Keratinocyte (primary cell): ENCODE measurements at regions not wholly inside any gene's neighbourhood (a gene's known extent, or its start where the extent isn't known, plus 50 kb on each side); places are given as distances from the start of the nearest gene placed in this dataset.

ENCODE experiments used
- DNase-seq: peaks from one replicate; pipeline ENCODE4 v3.0.0-alpha.2; 2011; ENCODE audit warnings: low read depth, missing footprints, low spot score
- FAIRE-seq: peaks from 2 replicates; lab custom pipeline; 2011; peaks lifted over from hg19 to GRCh38; lab: Jason Lieb, UNC
- H2AFZ ChIP-seq: 2 replicates; pipeline ENCODE4 v1.6.0; 2012; ENCODE audit warnings: low read length, control low read depth, inconsistent platforms; ENCODE audit not compliant: control insufficient read depth
- H3K27ac ChIP-seq: 2 replicates; pipeline ENCODE4 v1.5.1; 2011; ENCODE audit warnings: low read length; ENCODE audit not compliant: control insufficient read depth, insufficient read depth
- H3K27me3 ChIP-seq: 3 replicates; pipeline ENCODE4 v1.6.0; 2011; ENCODE audit warnings: low read length; ENCODE audit not compliant: control insufficient read depth, insufficient read depth; ENCODE audit errors: extremely low read depth
- H3K36me3 ChIP-seq, 2 experiments: 2 replicates in 1 of 2; 3 replicates in 1 of 2; pipeline ENCODE4 v1.5.1; 2011; ENCODE audit warnings: low read length in 2 of 2, mild to moderate bottlenecking in 1 of 2; ENCODE audit not compliant: control insufficient read depth in 2 of 2, insufficient read depth in 2 of 2; ENCODE audit errors: extremely low read depth in 1 of 2
- H3K4me1 ChIP-seq: 3 replicates; pipeline ENCODE4 v1.5.1; 2011; ENCODE audit warnings: low read length; ENCODE audit not compliant: control insufficient read depth, insufficient read depth; ENCODE audit errors: extremely low read depth
- H3K4me2 ChIP-seq: 3 replicates; pipeline ENCODE4 v1.6.0; 2011; ENCODE audit warnings: low read depth, low read length; ENCODE audit not compliant: control insufficient read depth, insufficient read depth; ENCODE audit errors: extremely low read depth
- H3K4me3 ChIP-seq, 3 experiments: fragments of 200-600 bp in 1 of 3; sonication (generic) in 1 of 3; 2 replicates in 2 of 3; 3 replicates in 1 of 3; pipeline ENCODE4 v1.5.1; 2011 to 2016; ENCODE audit warnings: low read length in 3 of 3, mild to moderate bottlenecking in 3 of 3, control low read depth in 2 of 3, inconsistent platforms in 1 of 3, low read depth in 1 of 3, mixed read lengths in 1 of 3, mixed run types in 1 of 3, moderate library complexity in 1 of 3; ENCODE audit not compliant: control insufficient read depth in 2 of 3, insufficient read depth in 2 of 3; ENCODE audit errors: extremely low read depth in 1 of 3
- H3K79me2 ChIP-seq: 2 replicates; pipeline ENCODE4 v1.6.0; 2012; ENCODE audit warnings: low read length; ENCODE audit not compliant: control insufficient read depth, insufficient read depth
- H3K9ac ChIP-seq: 3 replicates; pipeline ENCODE4 v1.6.0; 2011; ENCODE audit warnings: low read length; ENCODE audit not compliant: control insufficient read depth, insufficient read depth; ENCODE audit errors: extremely low read depth
- H3K9me1 ChIP-seq: 3 replicates; pipeline ENCODE4 v1.6.0; 2011; ENCODE audit warnings: low read length; ENCODE audit not compliant: control insufficient read depth, insufficient read depth; ENCODE audit errors: extremely low read depth
- H3K9me3 ChIP-seq: 2 replicates; pipeline ENCODE4 v1.5.1; 2012; ENCODE audit warnings: low read depth, low read length; ENCODE audit not compliant: control insufficient read depth
- H4K20me1 ChIP-seq: 3 replicates; pipeline ENCODE4 v1.6.0; 2011; ENCODE audit warnings: low read length; ENCODE audit not compliant: control insufficient read depth, insufficient read depth; ENCODE audit errors: extremely low read depth
- CTCF ChIP-seq, 3 experiments: IDR thresholded peaks in 1 of 3; conservative IDR thresholded peaks in 1 of 3; optimal IDR thresholded peaks in 1 of 3; 2 replicates in 2 of 3; 3 replicates in 1 of 3; pipeline versions ENCODE3 to v1.5.1; 2011; ENCODE audit warnings: low read length in 3 of 3, mild to moderate bottlenecking in 3 of 3, moderate library complexity in 2 of 3, control low read depth in 1 of 3, inconsistent platforms in 1 of 3; ENCODE audit not compliant: insufficient read depth in 2 of 3; ENCODE audit errors: extremely low read depth in 1 of 3
- EZH2 ChIP-seq: IDR thresholded peaks from one replicate; pipeline ENCODE4 v1.6.1; 2012; ENCODE audit warnings: inconsistent platforms, mild to moderate bottlenecking, low read length, moderate library complexity
- dilution Hi-C: fragments of 300-500 bp; cut with MboI; formaldehyde crosslinking; loops from one replicate; pipeline ENCODE4 v1.7.0; 2020; ENCODE audit warnings: low sequenced_read_pairs; ENCODE audit not compliant: extremely low pct_ligation_motif_present

GRCh38 chr16:9357829-9358228 is 266.4 kb downstream of the HAPSTR1 start:
- no peak for FAIRE-seq

GRCh38 chr16:9360075-9360474 is 268.6 kb downstream of the HAPSTR1 start:
- no peaks in the 10 kb centered on the region for H3K79me2 ChIP-seq
- dilution Hi-C loops: no loop called here
- H3K4me1 ChIP-seq: no peaks in the 10 kb centered on the region
- H3K4me3 ChIP-seq: no peak overlapping the region
- H2AFZ ChIP-seq: no peak overlapping the region
- DNase-seq (no peak), FAIRE-seq (no peak)
- no peaks in the 10 kb centered on the region for H4K20me1 ChIP-seq
- no peaks in the 10 kb centered on the region for H3K27me3 ChIP-seq
- H3K27ac ChIP-seq: no peak overlapping the region
- H3K36me3 ChIP-seq: no peaks in the 10 kb centered on the region
- H3K9me3 ChIP-seq: no peaks in the 10 kb centered on the region
- TF ChIP-seq EZH2 (no peak), CTCF (optimal IDR thresholded peaks at IDR 0.05 in 1 of 3, IDR thresholded peaks at IDR 0.05 in 1 of 3, conservative IDR thresholded peaks at IDR 0.05 in 1 of 3; ENCODE audit: extremely low read depth in 1 of 3, insufficient read depth in 2 of 3, low read length in 3 of 3) (no peak)
- H3K9me1 ChIP-seq: no peaks in the 10 kb centered on the region
- no peak overlapping the region for H3K9ac ChIP-seq
- no peak overlapping the region for H3K4me2 ChIP-seq

More at GRCh38 chr16:9357829-9358228, 266.4 kb downstream of the HAPSTR1 start:
- Histone ChIP-seq H2AFZ (no peak overlapping the region), H3K4me2 (no peak overlapping the region), H3K9me3 (no peaks in the 10 kb centered on the region), H3K9me1 (no peaks in the 10 kb centered on the region), H3K9ac (no peak overlapping the region), H4K20me1 (no peaks in the 10 kb centered on the region), H3K27ac (no peak overlapping the region), H3K27me3 (no peaks in the 10 kb centered on the region), H3K4me1 (no peaks in the 10 kb centered on the region), H3K36me3 (no peaks in the 10 kb centered on the region), H3K79me2 (no peaks in the 10 kb centered on the region), H3K4me3 (no peak overlapping the region)
- DNase-seq: no peak
- TF ChIP-seq EZH2: no peak
- TF ChIP-seq CTCF (optimal IDR thresholded peaks at IDR 0.05 in 1 of 3, IDR thresholded peaks at IDR 0.05 in 1 of 3, conservative IDR thresholded peaks at IDR 0.05 in 1 of 3; ENCODE audit: extremely low read depth in 1 of 3, insufficient read depth in 2 of 3, low read length in 3 of 3): no peak
- dilution Hi-C loops: no loop called here
